GM12878 (cell line): ENCODE measurements at regions not wholly inside any gene's neighbourhood (a gene's known extent, or its start where the extent isn't known, plus 50 kb on each side); places are given as distances from the start of the nearest gene placed in this dataset.

Source experiments
- ATAC-seq: fragments of 200-7000 bp; cut with Tn5 transposase; 3 replicates; pipeline ENCODE4 v1.9.1; 2020; ENCODE audit warnings: mild to moderate bottlenecking, moderate library complexity
- BruUV-seq: library from RNA; stranded (reverse); fragments of 400-500 nt; replicated peaks from 2 replicates; lab custom pipeline; 2021; lab: Mats Ljungman, UMichigan
- CTCF ChIA-PET: fragments of 300-600 bp; sonication (Branson Sonifier 250); formaldehyde crosslinking; extraction: SDS; loops from one replicate; lab custom pipeline; 2021; ENCODE audit warnings: inconsistent platforms; lab: Yijun Ruan, JAX
- POLR2A ChIA-PET: fragments of 350-600 bp; formaldehyde crosslinking; extraction: SDS; loops from one replicate; lab custom pipeline; 2021; ENCODE audit warnings: inconsistent platforms; lab: Charles Lee
- RAD21 ChIA-PET: fragments of 300-600 bp; sonication (Branson Sonifier 250); formaldehyde crosslinking; loops from one replicate; lab custom pipeline; 2023; ENCODE audit warnings: antibody characterized with exemption; ENCODE audit not compliant: unreplicated experiment; lab: Charles Lee
- SMC1A ChIA-PET: fragments of 300-600 bp; sonication (Branson Sonifier 250); formaldehyde crosslinking; loops from one replicate; lab custom pipeline; 2023; ENCODE audit not compliant: unreplicated experiment, uncharacterized antibody; lab: Charles Lee
- DNase-seq: peaks from one replicate; pipeline ENCODE4 v3.0.0-alpha.2; 2011; ENCODE audit warnings: low read depth, low spot score
- FAIRE-seq: peaks from 3 replicates; lab custom pipeline; 2011; peaks lifted over from hg19 to GRCh38; lab: Jason Lieb, UNC
- H2AFZ ChIP-seq: 2 replicates; pipeline ENCODE4 v1.6.0; 2011; ENCODE audit warnings: low read depth, low read length, control low read depth; ENCODE audit not compliant: control insufficient read depth
- H3K27ac ChIP-seq: 2 replicates; pipeline ENCODE4 v1.5.1; 2011; ENCODE audit warnings: control low read depth; ENCODE audit not compliant: control insufficient read depth, insufficient read depth
- H3K27me3 ChIP-seq, 2 experiments: replicated peaks in 1 of 2; 2 replicates each; pipeline versions ENCODE4 v1.6.0 to v1.6.1; 2011; ENCODE audit warnings: low read length in 1 of 2; ENCODE audit not compliant: control insufficient read depth in 2 of 2, insufficient read depth in 2 of 2
- H3K36me3 ChIP-seq, 2 experiments: 2 replicates each; pipeline ENCODE4 v1.5.1; 2011; ENCODE audit warnings: low read length in 1 of 2; ENCODE audit not compliant: control insufficient read depth in 2 of 2, insufficient read depth in 2 of 2
- H3K4me1 ChIP-seq: 2 replicates; pipeline ENCODE4 v1.6.1; 2011; ENCODE audit warnings: mild to moderate bottlenecking, low read length, moderate library complexity, mixed read lengths; ENCODE audit not compliant: control insufficient read depth, insufficient read depth
- H3K4me2 ChIP-seq: 2 replicates; pipeline ENCODE4 v1.6.0; 2011; ENCODE audit warnings: control low read depth; ENCODE audit not compliant: control insufficient read depth, insufficient read depth
- H3K4me3 ChIP-seq: fragments of 200-600 bp; sonication (generic); 2 replicates; pipeline ENCODE4 v1.5.1; 2016
- H3K79me2 ChIP-seq: 2 replicates; pipeline ENCODE4 v1.6.0; 2011; ENCODE audit warnings: low read length; ENCODE audit not compliant: control insufficient read depth, insufficient read depth
- H3K9ac ChIP-seq: 2 replicates; pipeline ENCODE4 v1.8.0; 2011; ENCODE audit warnings: low read length, control low read depth, mixed read lengths; ENCODE audit not compliant: control insufficient read depth, insufficient read depth
- H3K9me3 ChIP-seq: replicated peaks from 3 replicates; pipeline ENCODE4 v1.5.1; 2011; ENCODE audit warnings: mild to moderate bottlenecking, low read length; ENCODE audit not compliant: control insufficient read depth, insufficient read depth
- H4K20me1 ChIP-seq: 2 replicates; pipeline ENCODE4 v1.6.0; 2011; ENCODE audit not compliant: control insufficient read depth, insufficient read depth
- DPF2 ChIP-seq: fragments of 450-650 bp; IDR thresholded peaks from 2 replicates; pipeline ENCODE4 v1.6.1; 2017; ENCODE audit warnings: mild to moderate bottlenecking
- E2F8 ChIP-seq: fragments of 450-650 bp; IDR thresholded peaks from 2 replicates; pipeline ENCODE4 v1.6.1; 2018; ENCODE audit warnings: mild to moderate bottlenecking, low read depth, moderate library complexity; ENCODE audit not compliant: partially characterized antibody
- GABPA ChIP-seq: IDR thresholded peaks from 2 replicates; pipeline ENCODE4 v1.6.1; 2014; ENCODE audit warnings: antibody characterized with exemption, low read depth, mild to moderate bottlenecking, inconsistent platforms
- MTA3 ChIP-seq: IDR thresholded peaks from 2 replicates; pipeline ENCODE4 v1.6.1; 2012; ENCODE audit warnings: low read length, inconsistent platforms, borderline replicate concordance
- PAX8 ChIP-seq: fragments of 450-650 bp; IDR thresholded peaks from 2 replicates; pipeline ENCODE4 v1.6.1; 2017; ENCODE audit warnings: mild to moderate bottlenecking, moderate library complexity
- PML ChIP-seq: IDR thresholded peaks from 2 replicates; pipeline ENCODE4 v1.6.1; 2012; ENCODE audit warnings: low read length, inconsistent platforms
- RELA ChIP-seq: fragments of 450-650 bp; IDR thresholded peaks from 2 replicates; pipeline ENCODE4 v1.8.0; 2014; ENCODE audit warnings: borderline replicate concordance; ENCODE audit not compliant: partially characterized antibody
- SPI1 ChIP-seq: IDR thresholded peaks from 2 replicates; pipeline ENCODE4 v1.6.1; 2011; ENCODE audit warnings: low read depth, mild to moderate bottlenecking, low read length, moderate library complexity, borderline replicate concordance; ENCODE audit not compliant: insufficient read depth
- SREBF1 ChIP-seq: IDR thresholded peaks from 2 replicates; pipeline ENCODE4 v1.6.1; 2012; ENCODE audit warnings: mild to moderate bottlenecking, low read length
- STAT1 ChIP-seq: fragments of 450-650 bp; conservative IDR thresholded peaks from 2 replicates; pipeline ENCODE4 v1.6.1; 2014; ENCODE audit warnings: antibody characterized with exemption, mild to moderate bottlenecking
- ZSCAN29 ChIP-seq: fragments of 450-650 bp; IDR thresholded peaks from 2 replicates; pipeline ENCODE4 v1.6.1; 2017; ENCODE audit warnings: mild to moderate bottlenecking, moderate library complexity
- WGBS: methylation state at CpG from one replicate; pipeline ENCODE4 v1.1.6; 2016; ENCODE audit warnings: low lambda C conversion rate; ENCODE audit not compliant: insufficient replicate concordance, insufficient coverage; ENCODE audit errors: missing lambda C conversion rate; 5-methylcytosine and 5-hydroxymethylcytosine counted together
- in situ Hi-C: fragments of 300-500 bp; cut with MboI; formaldehyde crosslinking; loops from 9 replicates; pipeline ENCODE4 v1.14.3; 2018; ENCODE audit warnings: mixed read lengths
- intact Hi-C: fragments of 100-400 bp; cut with micrococcal nuclease; formaldehyde crosslinking; loops from one replicate; pipeline ENCODE4 v1.14.2; 2022; ENCODE audit not compliant: unreplicated experiment
- TF ChIP-seq, protein P1 (sequence below): IDR thresholded peaks from 2 replicates; pipeline ENCODE4 v1.6.1; 2012; ENCODE audit warnings: low read length, inconsistent platforms

DNA sequence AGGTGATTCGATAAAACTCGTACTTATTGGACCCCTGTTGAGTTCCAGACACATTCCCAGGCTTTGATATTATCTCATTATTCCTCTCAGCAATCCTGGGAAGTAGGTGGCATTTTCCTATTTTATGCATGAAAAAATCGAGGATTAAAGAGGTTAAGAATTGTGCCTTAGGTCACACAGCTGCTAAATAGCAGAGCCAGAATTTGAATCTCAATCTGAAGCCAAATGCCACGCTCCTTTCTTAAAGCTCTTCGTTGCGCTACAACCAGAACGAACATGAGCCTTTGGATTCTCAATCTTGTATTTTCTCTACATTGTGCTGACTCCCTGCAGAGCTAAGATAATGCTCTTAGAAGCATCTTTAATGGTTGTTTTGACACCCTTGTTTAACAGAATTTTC lies 527.8 kb upstream of the TLE4 start:
- H4K20me1 ChIP-seq = no peaks in the 10 kb centered on the region
- FAIRE-seq (no peak), ATAC-seq (no peak), DNase-seq (no peak)
- H3K27ac ChIP-seq = no peak overlapping the region
- no peak overlapping the region for H2AFZ ChIP-seq
- no peaks in the 10 kb centered on the region for H3K36me3 ChIP-seq
- no peaks in the 10 kb centered on the region for H3K4me1 ChIP-seq
- in situ Hi-C loops = no loop called here
- WGBS = 31% methylated on average over 7 of the region's 7 CpGs
- no peaks in the 10 kb centered on the region for H3K79me2 ChIP-seq
- no peaks in the 10 kb centered on the region; the same call in 2 of the 3 replicates for H3K9me3 ChIP-seq
- CTCF ChIA-PET = no interaction called here
- SMC1A ChIA-PET = no interaction called here
- H3K27me3 ChIP-seq = no peaks in the 10 kb centered on the region
- no peak for TF ChIP-seq ZSCAN29
- TF ChIP-seq GABPA = no peak
- no peak for TF ChIP-seq DPF2
- TF ChIP-seq RELA = no peak
- TF ChIP-seq SPI1 = no peak
- no peak for TF ChIP-seq E2F8
- no peak for TF ChIP-seq PAX8
- TF ChIP-seq, protein P1, sequence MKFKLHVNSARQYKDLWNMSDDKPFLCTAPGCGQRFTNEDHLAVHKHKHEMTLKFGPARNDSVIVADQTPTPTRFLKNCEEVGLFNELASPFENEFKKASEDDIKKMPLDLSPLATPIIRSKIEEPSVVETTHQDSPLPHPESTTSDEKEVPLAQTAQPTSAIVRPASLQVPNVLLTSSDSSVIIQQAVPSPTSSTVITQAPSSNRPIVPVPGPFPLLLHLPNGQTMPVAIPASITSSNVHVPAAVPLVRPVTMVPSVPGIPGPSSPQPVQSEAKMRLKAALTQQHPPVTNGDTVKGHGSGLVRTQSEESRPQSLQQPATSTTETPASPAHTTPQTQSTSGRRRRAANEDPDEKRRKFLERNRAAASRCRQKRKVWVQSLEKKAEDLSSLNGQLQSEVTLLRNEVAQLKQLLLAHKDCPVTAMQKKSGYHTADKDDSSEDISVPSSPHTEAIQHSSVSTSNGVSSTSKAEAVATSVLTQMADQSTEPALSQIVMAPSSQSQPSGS = no peak
- TF ChIP-seq SREBF1 = no peak
- no peak for TF ChIP-seq MTA3
- TF ChIP-seq PML = no peak
- no peak for TF ChIP-seq STAT1
- TF ChIP-seq, all 136 proteins: peak for 0
- Histone ChIP-seq H3K4me2 (no peak overlapping the region), H3K4me3 (no peak overlapping the region), H3K9ac (no peak overlapping the region)
- no TSS peak for BruUV-seq
- ChIA-PET RAD21 (no interaction called here), POLR2A (no interaction called here)
- intact Hi-C loops = no loop called here
